GM12878 (cell line): ENCODE measurements at regions not wholly inside any gene's neighbourhood (a gene's known extent, or its start where the extent isn't known, plus 50 kb on each side); places are given as distances from the start of the nearest gene placed in this dataset.

Source experiments
- ATAC-seq: fragments of 200-7000 bp; cut with Tn5 transposase; 3 replicates; pipeline ENCODE4 v1.9.1; 2020; ENCODE audit warnings: mild to moderate bottlenecking, moderate library complexity
- BruUV-seq: library from RNA; stranded (reverse); fragments of 400-500 nt; replicated peaks from 2 replicates; lab custom pipeline; 2021; lab: Mats Ljungman, UMichigan
- CTCF ChIA-PET: fragments of 300-600 bp; sonication (Branson Sonifier 250); formaldehyde crosslinking; extraction: SDS; loops from one replicate; lab custom pipeline; 2021; ENCODE audit warnings: inconsistent platforms; lab: Yijun Ruan, JAX
- POLR2A ChIA-PET: fragments of 350-600 bp; formaldehyde crosslinking; extraction: SDS; loops from one replicate; lab custom pipeline; 2021; ENCODE audit warnings: inconsistent platforms; lab: Charles Lee
- RAD21 ChIA-PET: fragments of 300-600 bp; sonication (Branson Sonifier 250); formaldehyde crosslinking; loops from one replicate; lab custom pipeline; 2023; ENCODE audit warnings: antibody characterized with exemption; ENCODE audit not compliant: unreplicated experiment; lab: Charles Lee
- SMC1A ChIA-PET: fragments of 300-600 bp; sonication (Branson Sonifier 250); formaldehyde crosslinking; loops from one replicate; lab custom pipeline; 2023; ENCODE audit not compliant: unreplicated experiment, uncharacterized antibody; lab: Charles Lee
- DNase-seq: peaks from one replicate; pipeline ENCODE4 v3.0.0-alpha.2; 2011; ENCODE audit warnings: low read depth, low spot score
- FAIRE-seq: peaks from 3 replicates; lab custom pipeline; 2011; peaks lifted over from hg19 to GRCh38; lab: Jason Lieb, UNC
- H2AFZ ChIP-seq: 2 replicates; pipeline ENCODE4 v1.6.0; 2011; ENCODE audit warnings: low read depth, low read length, control low read depth; ENCODE audit not compliant: control insufficient read depth
- H3K27ac ChIP-seq: 2 replicates; pipeline ENCODE4 v1.5.1; 2011; ENCODE audit warnings: control low read depth; ENCODE audit not compliant: control insufficient read depth, insufficient read depth
- H3K27me3 ChIP-seq, 2 experiments: replicated peaks in 1 of 2; 2 replicates each; pipeline versions ENCODE4 v1.6.0 to v1.6.1; 2011; ENCODE audit warnings: low read length in 1 of 2; ENCODE audit not compliant: control insufficient read depth in 2 of 2, insufficient read depth in 2 of 2
- H3K36me3 ChIP-seq, 2 experiments: 2 replicates each; pipeline ENCODE4 v1.5.1; 2011; ENCODE audit warnings: low read length in 1 of 2; ENCODE audit not compliant: control insufficient read depth in 2 of 2, insufficient read depth in 2 of 2
- H3K4me1 ChIP-seq: 2 replicates; pipeline ENCODE4 v1.6.1; 2011; ENCODE audit warnings: mild to moderate bottlenecking, low read length, moderate library complexity, mixed read lengths; ENCODE audit not compliant: control insufficient read depth, insufficient read depth
- H3K4me2 ChIP-seq: 2 replicates; pipeline ENCODE4 v1.6.0; 2011; ENCODE audit warnings: control low read depth; ENCODE audit not compliant: control insufficient read depth, insufficient read depth
- H3K4me3 ChIP-seq: fragments of 200-600 bp; sonication (generic); 2 replicates; pipeline ENCODE4 v1.5.1; 2016
- H3K79me2 ChIP-seq: 2 replicates; pipeline ENCODE4 v1.6.0; 2011; ENCODE audit warnings: low read length; ENCODE audit not compliant: control insufficient read depth, insufficient read depth
- H3K9ac ChIP-seq: 2 replicates; pipeline ENCODE4 v1.8.0; 2011; ENCODE audit warnings: low read length, control low read depth, mixed read lengths; ENCODE audit not compliant: control insufficient read depth, insufficient read depth
- H3K9me3 ChIP-seq: replicated peaks from 3 replicates; pipeline ENCODE4 v1.5.1; 2011; ENCODE audit warnings: mild to moderate bottlenecking, low read length; ENCODE audit not compliant: control insufficient read depth, insufficient read depth
- H4K20me1 ChIP-seq: 2 replicates; pipeline ENCODE4 v1.6.0; 2011; ENCODE audit not compliant: control insufficient read depth, insufficient read depth
- ATF7 ChIP-seq: fragments of 450-650 bp; IDR thresholded peaks from 2 replicates; pipeline ENCODE4 v1.6.1; 2016; ENCODE audit warnings: low read depth, mild to moderate bottlenecking
- DPF2 ChIP-seq: fragments of 450-650 bp; IDR thresholded peaks from 2 replicates; pipeline ENCODE4 v1.6.1; 2017; ENCODE audit warnings: mild to moderate bottlenecking
- FOS ChIP-seq: IDR thresholded peaks from 3 replicates; pipeline ENCODE4 v1.6.1; 2011; ENCODE audit warnings: borderline replicate concordance; ENCODE audit not compliant: insufficient read length; ENCODE audit errors: extremely low read depth
- HDAC6 ChIP-seq: fragments of 200-600 bp; sonication (generic); IDR thresholded peaks from one replicate; pipeline ENCODE4 v1.8.0; 2017; ENCODE audit warnings: antibody characterized with exemption; ENCODE audit not compliant: unreplicated experiment
- MEF2A ChIP-seq: IDR thresholded peaks from 2 replicates; pipeline ENCODE4 v1.6.1; 2011; ENCODE audit warnings: low read depth, mild to moderate bottlenecking, low read length, moderate library complexity; ENCODE audit not compliant: insufficient read depth
- NFYA ChIP-seq: IDR thresholded peaks from 2 replicates; pipeline ENCODE4 v1.6.1; 2011; ENCODE audit warnings: low read depth, mild to moderate bottlenecking, low read length, improper control_type of control experiment, borderline replicate concordance
- NRF1 ChIP-seq: conservative IDR thresholded peaks from 2 replicates; pipeline ENCODE4 v1.6.1; 2011; ENCODE audit warnings: mild to moderate bottlenecking, low read depth, low read length, improper control_type of control experiment
- PKNOX1 ChIP-seq: fragments of 450-650 bp; IDR thresholded peaks from 2 replicates; pipeline ENCODE4 v1.6.1; 2016; ENCODE audit warnings: mild to moderate bottlenecking
- POLR2AphosphoS5 ChIP-seq: IDR thresholded peaks from 2 replicates; pipeline ENCODE4 v1.6.1; 2011; ENCODE audit warnings: mild to moderate bottlenecking, low read length, inconsistent platforms
- RAD51 ChIP-seq: fragments of 450-650 bp; IDR thresholded peaks from 2 replicates; pipeline ENCODE4 v1.6.1; 2016; ENCODE audit warnings: moderate library complexity, mild to moderate bottlenecking, inconsistent platforms
- SMAD5 ChIP-seq: IDR thresholded peaks from 2 replicates; pipeline ENCODE4 v1.6.1; 2016; ENCODE audit warnings: antibody characterized with exemption, low read depth
- ZBTB11 ChIP-seq: fragments of 450-650 bp; formaldehyde crosslinking; IDR thresholded peaks from 2 replicates; pipeline ENCODE4 v1.5.0; 2022; ENCODE audit warnings: mild to moderate bottlenecking, missing genetic modification characterization
- ZNF217 ChIP-seq: fragments of 450-650 bp; IDR thresholded peaks from 2 replicates; pipeline ENCODE4 v1.6.1; 2017; ENCODE audit warnings: antibody characterized with exemption, mild to moderate bottlenecking
- ZZZ3 ChIP-seq: IDR thresholded peaks from 2 replicates; pipeline ENCODE4 v1.6.1; 2011; ENCODE audit warnings: low read depth; ENCODE audit not compliant: control insufficient read depth, insufficient read length
- WGBS: methylation state at CpG from one replicate; pipeline ENCODE4 v1.1.6; 2016; ENCODE audit warnings: low lambda C conversion rate; ENCODE audit not compliant: insufficient replicate concordance, insufficient coverage; ENCODE audit errors: missing lambda C conversion rate; 5-methylcytosine and 5-hydroxymethylcytosine counted together
- in situ Hi-C: fragments of 300-500 bp; cut with MboI; formaldehyde crosslinking; loops from 9 replicates; pipeline ENCODE4 v1.14.3; 2018; ENCODE audit warnings: mixed read lengths
- intact Hi-C: fragments of 100-400 bp; cut with micrococcal nuclease; formaldehyde crosslinking; loops from one replicate; pipeline ENCODE4 v1.14.2; 2022; ENCODE audit not compliant: unreplicated experiment

GRCh38 chr2:205937211-205937610 is 148.8 kb downstream of the INO80D start:
- TF ChIP-seq NFYA (no peak), MEF2A (no peak), NRF1 (no peak), PKNOX1 (no peak), POLR2AphosphoS5 (no peak), ZBTB11 (CRISPR knock-in tag) (no peak), SMAD5 (no peak), RAD51 (no peak), DPF2 (no peak), HDAC6 (no peak), ZNF217 (no peak), ATF7 (no peak), ZZZ3 (no peak), FOS (no peak)
- intact Hi-C loops: no loop called here
- H3K9ac ChIP-seq: no peak overlapping the region
- no peak overlapping the region for H3K4me2 ChIP-seq
- in situ Hi-C loops: no loop called here
- ATAC-seq (no peak), DNase-seq (no peak), FAIRE-seq (no peak)
- H3K9me3 ChIP-seq: no peaks in the 10 kb centered on the region
- H3K36me3 ChIP-seq: no peaks in the 10 kb centered on the region
- ChIA-PET RAD21 (no interaction called here), CTCF (interaction anchor here (3.3 to 6.3 kb wide), 2 partner anchors 10 kb away, joined by 15 to 53 read pairs; no protein-coding TSS in a partner anchor), SMC1A (no interaction called here), POLR2A (no interaction called here)
- no peaks in the 10 kb centered on the region for H3K79me2 ChIP-seq
- H4K20me1 ChIP-seq: no peaks in the 10 kb centered on the region
- no peak overlapping the region for H2AFZ ChIP-seq
- H3K27me3 ChIP-seq: no peaks in the 10 kb centered on the region
- 40% methylated on average over 1 of the region's 1 CpG for WGBS
- no peaks in the 10 kb centered on the region for H3K4me1 ChIP-seq
- BruUV-seq: no TSS peak
- no peak overlapping the region for H3K27ac ChIP-seq
- H3K4me3 ChIP-seq: no peak overlapping the region
